Stimulated activated CD4-positive, alpha-beta T cell treated with anti-CD3 and anti-CD28 coated beads, Interleukin-4, amount 100 ng/mL, for 24 hours (primary cell): ENCODE measurements at regions not wholly inside any gene's neighbourhood (a gene's known extent, or its start where the extent isn't known, plus 50 kb on each side); places are given as distances from the start of the nearest gene placed in this dataset.

Source experiments
- DNase-seq: peaks from one replicate; pipeline ENCODE4 v3.0.0-alpha.2; 2020

DNA sequence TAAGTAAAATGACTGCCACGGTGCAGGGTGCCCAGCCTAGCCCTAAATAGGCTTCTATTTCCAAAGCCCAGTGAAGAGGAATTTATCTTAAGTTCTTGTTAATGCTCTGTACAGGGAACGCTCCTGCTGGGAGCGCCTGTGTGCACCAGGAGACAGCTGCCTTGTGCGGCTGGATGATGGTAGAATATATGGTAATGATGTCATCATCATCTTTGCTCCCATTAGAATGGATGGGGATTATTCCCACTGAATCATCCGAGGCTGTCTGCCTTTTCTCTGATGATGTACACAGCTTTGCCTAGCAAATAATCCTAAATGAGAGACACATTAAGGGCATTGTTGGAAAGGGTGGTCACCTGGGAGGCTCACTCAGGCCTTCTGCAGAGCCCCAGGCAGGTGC lies 928.1 kb downstream of the CCSER2 start:
- no peak for DNase-seq

DNA sequence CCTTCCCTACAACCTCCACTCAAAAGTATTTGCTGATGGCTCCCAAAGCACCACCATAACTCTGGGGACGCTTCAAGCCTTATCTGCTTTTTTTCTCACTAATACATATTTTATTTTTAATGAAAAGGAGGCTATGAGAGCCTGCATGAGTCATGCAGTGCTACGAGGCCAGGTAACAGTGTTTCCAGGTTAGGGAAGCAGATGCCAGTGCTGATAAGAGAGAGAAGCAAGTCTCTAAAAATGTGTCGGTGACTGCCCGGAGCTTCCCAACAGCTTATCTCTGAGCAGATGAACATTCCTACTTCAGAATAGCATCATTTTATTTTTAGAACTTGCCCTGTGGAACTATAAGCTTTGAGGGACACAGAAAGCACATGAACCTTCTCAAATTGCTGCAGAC lies 931.5 kb downstream of the CCSER2 start:
- DNase-seq: no peak

DNA sequence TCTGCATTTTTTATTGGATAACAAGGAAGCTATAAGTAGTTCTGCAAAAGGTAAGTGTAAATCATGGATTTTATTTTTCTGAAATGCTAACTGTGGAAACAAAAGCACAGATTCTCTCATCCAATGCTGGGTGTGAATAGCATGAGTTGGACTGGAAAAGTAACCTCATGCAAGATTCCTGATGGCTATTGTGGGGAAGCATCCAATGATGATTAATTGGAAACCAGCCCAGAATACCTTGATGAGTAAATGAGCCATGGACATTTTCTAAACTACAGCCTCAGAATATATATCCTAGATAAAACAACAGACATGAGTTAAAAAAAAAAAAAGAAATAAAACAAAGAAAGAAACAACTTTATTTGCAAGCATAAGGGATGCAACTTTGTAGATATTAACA lies 934.6 kb downstream of the CCSER2 start:
- no peak for DNase-seq

DNA sequence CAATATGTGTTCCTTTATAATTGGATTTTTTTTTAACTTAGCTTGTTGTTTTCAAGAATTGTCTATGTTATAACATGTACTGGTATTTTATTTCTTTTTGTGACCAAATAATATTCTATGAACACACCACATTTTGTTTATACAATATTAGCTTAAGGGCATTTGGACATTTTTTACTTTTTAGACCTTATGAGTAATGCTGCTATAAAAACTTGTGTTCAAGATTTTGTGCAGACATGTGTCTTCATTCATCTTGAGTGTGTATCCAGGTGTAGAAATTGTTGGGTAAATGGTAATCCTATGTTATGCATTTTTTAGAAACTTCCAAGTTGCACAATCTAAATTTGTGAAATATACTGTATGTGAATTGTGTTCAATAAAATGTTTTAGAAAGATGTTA lies 936.7 kb downstream of the CCSER2 start:
- no peak for DNase-seq

DNA sequence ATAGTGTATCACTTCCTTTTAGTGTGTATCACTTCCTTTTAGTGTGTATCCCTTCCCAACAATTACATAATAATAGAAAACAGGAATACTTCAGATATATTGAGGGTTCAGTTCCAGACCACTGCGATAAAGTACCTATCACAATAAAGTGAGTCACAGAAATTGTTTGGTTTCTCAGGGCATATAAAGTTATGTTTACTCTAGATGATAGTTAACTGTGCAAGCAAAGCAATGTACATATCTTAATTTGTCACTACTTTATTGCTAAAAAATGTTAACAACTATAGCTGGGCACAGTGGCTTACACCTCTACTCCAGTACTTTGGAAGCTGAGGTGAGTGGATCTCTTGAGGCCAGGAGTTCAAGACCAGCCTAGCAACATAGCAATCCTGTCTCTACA lies 938.4 kb downstream of the CCSER2 start:
- DNase-seq: no peak

DNA sequence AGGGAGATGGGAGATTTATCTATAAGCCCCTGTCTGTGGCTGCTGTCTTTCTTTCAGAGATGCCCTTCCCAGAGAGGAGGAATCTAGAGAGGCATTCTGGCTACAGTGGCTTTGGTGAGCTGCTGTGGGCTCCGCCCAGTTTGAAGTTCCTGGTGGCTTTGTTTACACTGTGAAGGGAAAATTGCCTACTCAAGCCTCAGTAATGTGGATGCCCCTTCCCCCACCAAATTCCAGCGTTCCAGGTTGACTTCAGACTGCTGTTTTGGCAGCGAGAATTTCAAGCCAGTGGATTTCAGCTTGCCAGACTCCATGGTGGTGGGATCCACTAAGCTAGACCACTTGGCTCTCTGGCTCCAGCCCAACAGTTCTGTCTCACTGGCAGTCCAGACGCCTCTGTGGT lies 951.6 kb downstream of the CCSER2 start:
- DNase-seq: no peak

DNA sequence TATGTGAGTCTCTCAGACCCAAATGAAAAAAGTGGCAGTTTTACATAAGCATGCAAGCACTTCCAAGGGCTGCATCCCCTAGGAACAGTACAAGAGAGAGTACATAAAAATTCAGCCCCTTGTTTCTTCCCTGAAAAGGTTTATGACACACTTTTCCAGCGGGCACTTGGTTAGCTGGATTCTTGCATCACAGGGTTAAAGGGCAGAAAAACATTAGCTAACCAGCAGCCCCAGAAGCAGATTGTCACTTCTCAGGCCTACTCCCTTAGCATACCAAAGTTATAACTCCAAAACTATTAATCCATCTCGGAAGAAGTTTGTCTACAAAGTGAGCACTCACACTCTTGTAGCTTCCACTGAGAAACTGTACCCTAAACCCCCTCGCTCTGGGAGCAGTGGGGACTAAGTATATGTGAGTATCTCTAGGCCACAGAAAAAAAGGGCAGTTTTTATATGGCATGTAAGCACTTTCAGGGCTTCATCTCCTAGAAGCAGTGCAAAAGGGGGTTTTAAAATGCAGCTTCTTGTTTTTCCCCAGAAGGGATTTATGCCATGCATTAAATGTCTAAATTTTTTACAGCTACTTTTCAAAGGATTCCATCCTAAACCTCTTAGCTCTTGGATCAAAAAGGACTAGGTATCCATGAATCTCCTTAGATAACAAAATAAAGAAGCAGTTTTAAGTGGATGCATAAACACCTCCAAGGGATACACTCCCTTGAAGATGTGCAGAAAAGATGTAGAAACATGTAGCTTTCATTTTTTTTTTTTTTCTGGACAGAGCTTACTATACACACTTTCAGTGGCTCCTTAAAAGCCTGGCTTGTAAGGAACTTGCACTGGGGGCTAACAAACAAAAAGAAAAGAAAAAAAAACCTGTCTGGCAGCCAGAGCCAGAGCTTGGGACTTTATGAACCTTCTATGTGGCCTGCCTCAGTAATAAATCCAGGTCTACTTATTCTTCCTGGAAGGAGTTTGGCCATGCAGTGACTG lies 956.7 kb downstream of the CCSER2 start:
- no peak for DNase-seq

DNA sequence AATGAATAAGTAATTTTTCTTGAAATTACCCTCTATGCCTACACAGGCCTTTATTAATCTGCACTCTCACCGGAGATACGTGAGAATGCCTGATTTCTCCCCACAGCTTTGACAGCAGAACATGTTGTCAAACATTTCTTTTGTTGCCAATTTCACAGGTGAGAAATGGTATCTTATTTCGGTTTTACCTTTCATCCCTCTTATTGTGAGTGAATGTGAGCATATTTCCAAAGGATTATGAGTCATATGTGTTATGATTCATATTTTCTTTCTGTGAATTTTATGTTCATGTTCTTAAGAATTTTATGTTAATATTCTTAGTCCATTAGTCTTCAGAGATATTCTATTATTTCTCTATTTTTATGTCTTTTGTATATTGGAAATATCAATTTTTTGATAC lies 965.1 kb downstream of the CCSER2 start:
- DNase-seq: no peak

DNA sequence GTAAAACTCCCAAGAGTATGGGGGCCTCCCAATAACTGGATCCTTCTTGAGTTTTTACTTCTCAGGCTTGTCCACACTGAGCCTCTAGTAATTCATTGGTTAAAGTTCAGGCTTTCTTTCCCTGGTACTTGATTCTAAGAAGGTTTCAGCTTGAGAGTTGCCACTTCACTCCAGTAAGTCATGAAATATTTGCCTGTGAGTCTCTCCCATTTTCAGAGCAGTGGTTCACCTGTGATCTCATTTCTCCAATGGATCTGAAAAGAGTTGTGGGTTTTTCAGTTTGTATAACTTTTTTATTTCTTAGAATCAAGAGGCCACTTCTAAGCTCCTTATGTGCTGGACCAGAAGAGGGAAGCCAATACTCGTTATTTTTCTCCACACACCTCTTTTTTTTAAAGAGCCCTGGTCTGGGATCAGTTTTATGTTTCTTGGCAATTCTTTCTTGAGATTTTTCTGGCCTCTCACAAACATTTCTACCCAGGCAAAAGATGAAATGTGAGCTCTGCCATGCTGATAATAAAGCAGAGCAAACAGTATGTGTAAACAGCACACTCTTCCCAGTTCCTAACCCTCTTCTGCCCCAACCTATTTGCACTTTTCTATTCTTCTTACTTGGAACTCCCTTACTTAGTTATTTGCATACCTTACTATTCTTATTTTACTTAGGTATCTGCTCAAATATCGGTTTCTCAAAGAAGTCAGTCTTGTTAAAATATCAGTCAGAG lies 983.4 kb downstream of the CCSER2 start:
- DNase-seq: no peak

DNA sequence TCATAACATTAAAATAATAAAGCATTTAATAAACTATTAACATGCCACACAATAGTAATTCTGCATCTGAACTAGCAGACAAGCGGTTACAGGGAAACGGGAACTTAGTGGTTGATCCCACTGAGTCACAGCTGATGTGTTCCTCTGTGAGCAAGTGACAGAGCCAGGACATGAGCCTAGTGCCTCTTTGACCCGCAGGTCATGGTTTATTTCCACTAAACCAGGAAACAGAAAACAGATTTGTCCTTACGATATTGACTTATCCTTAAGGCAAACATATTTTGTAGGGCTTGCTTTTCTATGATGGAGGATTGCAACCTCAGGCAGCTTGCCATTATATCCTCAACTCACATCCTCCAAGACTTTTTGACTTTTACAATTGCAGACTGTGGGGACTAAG lies 987.3 kb downstream of the CCSER2 start:
- no peak for DNase-seq

DNA sequence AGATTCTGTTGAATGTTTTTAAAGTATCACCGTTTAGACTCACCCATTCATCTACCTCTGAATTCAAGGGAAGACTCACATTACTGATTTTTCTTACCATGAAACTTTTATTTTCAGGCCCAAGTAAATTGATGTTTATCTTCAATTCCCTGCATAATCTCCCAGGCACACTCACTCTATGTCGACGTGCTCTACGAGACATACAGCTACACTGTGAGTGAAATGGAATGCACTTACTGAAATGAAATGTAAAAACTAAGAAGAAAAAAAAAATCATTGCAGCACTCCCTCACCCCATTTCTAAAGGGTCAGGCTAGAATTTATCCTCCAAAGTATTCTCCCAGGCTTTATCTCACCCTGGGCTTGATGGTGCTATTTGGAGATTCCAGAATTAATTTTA lies 987.9 kb downstream of the CCSER2 start:
- no peak for DNase-seq

DNA sequence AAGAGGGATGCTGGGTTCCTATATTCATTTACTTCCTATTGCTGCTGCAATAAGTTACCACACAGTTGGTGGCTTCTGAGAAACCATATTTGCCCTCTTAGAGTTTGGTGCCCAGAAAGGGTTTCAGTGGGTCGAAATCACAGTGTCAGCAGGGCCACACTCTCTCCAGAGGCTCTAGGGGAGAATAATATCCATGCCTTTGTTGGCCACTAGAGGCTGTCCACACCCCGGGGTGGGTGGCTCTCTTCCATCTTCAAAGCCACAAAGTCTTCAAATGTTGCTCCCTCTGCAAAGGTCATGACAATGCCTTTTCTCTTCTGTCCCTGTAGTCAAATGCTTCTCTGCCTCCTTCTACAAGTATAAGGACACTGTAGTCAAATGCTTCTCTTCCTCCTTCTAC lies 989.4 kb downstream of the CCSER2 start:
- no peak for DNase-seq

DNA sequence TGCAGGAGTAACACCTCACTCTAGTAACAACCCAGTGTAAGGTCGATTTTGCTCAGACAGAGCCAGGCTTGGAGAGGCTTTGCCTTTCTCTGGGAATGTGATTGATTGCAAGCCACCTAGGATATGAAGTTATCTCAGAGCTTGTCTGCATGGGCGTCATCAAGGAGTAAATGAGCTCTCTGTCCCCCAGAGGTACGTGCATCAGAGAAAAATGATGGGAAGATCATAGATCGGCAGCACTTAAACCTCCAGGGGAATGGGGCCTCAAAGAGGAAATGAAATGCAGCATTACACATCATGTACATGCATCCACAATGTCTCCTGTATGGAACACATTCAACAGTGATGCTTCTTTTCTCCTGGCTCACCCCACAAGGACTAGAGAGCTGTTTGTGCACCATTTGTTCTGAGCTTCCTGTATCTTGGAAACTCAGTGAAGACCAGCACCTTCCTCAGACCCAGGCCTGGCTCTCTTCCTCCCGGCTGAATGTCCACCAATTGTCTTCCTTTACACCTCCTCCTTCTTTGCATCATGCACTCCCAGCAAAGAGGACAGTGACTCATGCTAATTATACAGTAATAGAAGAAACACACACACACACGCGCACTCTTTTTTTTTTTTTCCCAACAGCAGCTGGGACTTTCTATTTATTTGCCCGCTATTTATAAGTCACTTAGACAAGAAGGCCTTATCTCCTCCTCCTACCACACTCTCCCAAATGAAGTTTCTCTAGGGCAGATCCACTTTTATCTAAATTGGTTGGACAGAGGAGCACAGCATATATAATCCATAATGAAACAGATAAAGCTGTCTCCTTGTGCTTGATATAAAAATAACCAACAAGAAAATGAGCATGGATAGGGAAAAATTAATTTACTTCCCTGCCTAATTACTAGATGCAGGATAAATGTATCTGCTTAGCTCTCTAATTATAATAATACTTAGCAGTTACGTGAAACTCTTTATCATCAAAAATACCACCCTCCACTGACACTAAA lies 990.7 kb downstream of the CCSER2 start:
- no peak for DNase-seq

DNA sequence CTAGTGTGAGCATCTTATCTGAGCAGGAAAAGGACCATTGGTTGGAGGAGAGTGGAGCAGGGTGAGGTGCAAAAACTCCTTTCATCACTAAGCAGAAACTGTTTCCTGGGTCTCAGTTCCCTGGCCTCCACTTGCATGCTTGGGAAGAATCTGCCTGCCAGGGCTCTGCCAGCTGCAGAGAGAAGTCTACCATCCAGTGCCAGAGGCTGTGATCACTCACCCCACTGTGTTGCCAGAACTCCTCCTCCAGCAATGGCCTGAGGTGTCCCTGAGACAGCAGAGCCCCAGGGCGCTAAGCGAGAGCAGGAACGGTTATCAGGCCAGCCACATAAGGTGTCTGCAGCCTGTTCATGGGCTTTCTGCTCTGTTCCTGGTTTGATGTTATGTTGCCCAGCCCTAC lies 991.4 kb downstream of the CCSER2 start:
- DNase-seq: no peak

DNA sequence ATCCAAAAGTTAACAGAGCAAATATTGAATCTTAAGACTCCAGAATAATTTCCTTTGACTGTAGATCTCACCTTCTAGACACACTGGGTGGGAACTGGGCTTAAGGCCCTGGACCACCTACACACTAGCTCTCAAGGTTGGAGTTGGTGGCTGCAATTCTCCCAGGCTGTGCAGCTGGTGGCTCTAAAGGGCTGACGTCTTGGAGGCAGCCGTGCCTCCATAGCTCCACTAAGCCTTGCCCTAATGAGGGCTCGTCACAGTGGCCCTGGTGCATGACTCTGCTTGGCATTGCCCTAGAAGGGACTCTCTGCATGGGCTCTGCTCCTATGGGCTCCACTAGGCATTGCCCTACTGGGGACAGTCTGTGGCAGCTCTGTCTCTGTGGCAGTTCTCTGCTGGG lies 1005.2 kb downstream of the CCSER2 start:
- no peak for DNase-seq

DNA sequence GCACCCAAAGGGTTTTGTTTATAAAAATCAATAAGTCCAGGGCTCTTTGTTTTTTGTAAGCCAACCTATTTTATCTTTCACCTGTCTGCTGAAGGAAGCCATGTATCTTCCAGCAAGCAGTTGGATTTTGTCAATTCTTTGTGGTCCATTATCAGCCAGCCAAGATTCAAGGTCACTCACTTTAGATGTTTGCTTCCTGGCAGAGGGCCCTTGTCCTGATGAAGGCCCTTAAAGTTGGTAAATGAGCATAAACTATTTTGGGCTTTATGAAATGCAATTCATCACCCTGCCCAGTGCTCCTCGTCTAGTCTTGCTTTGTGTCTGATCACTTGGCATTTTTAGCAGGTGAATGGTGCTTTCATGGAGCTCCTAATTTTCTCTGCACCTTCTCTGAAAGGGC lies 1004.2 kb downstream of the GRID1 start:
- DNase-seq: no peak

DNA sequence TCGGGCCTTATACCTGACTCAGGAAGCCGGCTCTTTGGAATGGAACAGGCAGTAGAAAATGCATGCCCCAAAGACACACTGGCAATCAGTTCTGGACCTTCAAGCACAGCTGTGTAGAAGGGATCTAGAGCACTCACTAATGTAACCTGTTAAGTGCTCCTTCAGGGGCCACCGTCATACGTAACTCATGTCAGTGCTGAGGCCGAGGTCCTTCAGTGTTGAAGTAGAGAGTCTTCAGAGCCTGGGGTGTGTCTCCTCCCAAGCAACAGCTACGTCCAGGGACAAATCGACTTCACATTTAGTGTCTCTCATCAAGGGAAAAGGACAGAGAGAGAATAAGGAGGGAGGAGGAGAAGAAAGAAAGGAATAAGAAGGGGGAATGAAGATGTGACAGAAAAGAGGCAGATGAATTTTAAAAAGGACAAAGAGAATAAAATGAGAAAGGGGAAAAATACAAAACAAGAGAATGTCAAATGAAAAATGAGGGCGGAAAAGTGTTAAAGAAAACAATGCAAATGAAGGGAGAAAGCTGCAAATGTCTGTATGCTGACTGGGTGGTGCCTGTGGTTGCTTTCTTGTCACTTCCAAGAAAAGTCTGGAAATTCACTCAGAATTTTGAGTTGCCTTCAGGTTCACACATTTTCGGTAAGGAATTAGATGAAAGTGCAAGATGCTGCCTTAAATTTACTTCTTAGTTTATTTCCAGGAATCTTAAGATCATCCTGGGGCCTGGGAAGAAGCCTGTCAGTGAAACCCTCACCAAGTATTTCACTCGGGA lies 989.4 kb downstream of the GRID1 start:
- no peak for DNase-seq

DNA sequence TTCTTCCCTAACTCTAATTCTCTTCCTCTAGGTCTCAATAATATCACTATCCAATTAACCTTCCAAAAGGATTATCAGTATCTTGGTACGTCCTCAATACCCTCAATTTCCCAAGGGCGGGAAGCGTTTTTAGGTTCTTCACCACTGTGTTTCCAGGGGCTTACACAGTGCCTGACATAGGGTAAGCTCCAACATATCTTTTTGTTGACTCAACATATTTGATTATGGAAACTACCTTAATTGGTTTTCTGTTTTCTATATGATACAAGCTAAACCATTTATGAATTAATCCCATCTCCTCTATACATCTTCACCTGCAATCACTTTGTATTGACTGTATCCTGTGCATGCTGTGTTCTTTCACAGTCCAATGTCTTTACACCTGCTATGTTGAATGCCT lies 987.3 kb downstream of the GRID1 start:
- no peak for DNase-seq

DNA sequence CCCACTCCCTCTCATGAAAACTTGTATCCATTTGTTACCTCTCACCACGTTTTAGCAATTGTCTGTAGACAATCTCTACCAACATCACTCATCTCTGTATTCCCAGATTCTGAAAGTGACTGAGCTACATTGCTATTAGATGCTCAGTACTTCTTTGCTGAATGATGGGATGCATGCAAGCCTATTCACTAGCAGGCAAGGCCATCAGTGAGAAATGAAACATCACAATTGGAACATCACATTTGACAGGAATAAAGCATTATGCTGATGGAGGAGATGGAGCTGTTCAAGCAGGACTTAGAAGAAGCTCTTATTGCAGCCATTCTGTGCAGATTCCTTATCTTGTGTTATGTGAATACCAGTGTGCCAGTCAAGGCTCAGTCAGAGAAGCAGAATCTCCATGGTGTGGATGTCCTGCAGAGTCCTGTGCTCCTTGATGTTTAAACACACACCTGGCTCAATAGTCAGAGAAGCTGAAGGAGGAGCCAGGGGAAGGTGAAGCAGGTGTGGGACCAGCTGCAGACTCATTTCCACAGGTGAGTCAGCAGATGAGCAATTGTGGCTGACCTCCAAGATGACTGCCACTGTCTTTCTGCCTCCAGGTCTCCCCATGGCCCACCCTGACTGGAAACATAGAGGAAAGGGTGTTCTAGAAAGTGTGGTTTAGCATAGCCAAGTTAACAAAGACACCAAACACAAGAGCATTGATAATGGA lies 965.5 kb downstream of the GRID1 start:
- no peak for DNase-seq

DNA sequence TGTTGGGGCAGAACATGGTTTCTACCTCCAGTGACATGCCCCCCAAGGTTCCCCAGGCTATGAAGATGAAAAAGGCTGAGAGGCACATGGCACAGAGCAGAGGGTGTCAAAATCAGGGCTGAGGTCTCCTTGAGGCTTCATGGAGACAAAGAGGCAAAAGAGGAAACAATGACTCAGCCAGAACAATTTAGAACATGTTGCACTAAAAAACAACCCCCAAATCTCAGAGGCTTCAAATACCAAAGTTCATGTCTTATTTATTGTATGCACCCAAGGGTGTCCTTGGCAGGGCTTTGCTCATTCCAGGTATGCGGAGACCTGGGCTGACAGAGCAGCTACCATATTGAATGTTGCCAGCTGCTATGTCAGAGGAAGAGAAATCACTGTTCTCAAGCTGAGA lies 964.1 kb downstream of the GRID1 start:
- DNase-seq: no peak

DNA sequence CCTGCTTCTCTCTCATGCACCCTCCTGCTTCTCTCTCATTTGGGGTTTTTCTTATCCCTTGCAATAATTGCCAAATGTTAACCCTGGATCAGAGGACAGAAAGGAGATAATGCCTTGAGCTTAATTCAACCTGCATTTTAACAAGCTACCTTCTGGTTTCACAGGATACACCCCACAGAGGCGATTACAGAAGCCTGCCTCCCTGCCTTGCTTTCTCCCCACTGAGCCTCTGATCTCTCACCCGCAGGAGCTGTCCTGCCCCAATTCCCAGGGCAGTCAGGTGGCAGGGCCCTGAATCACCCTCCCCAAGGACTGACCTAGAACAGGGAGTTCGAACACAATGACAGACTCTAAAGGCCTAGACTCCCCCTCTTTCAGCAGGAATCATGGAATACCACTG lies 959.5 kb downstream of the GRID1 start:
- no peak for DNase-seq

DNA sequence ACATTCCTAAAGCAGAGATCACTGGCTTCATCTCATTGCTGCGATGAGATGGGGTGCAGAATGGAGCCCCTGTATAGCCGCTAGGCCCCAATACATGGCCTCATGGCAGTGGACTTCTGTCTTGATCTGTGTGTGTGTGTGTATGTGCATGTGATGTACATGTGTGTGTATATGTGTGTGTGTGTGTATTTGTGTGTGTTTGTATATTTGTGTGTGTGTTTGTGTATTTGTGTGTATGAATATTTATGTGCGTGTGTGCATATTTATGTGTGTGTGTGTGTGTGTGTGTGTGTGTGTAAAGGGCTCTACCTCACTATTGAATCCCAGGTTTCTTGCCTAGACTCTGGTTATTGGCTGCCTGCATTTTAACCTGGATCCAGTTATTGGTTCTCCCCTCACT lies 958.2 kb downstream of the GRID1 start:
- DNase-seq: no peak
